Thyroid gland (tissue), 4 donors: ENCODE measurements at regions not wholly inside any gene's neighbourhood (a gene's known extent, or its start where the extent isn't known, plus 50 kb on each side); places are given as distances from the start of the nearest gene placed in this dataset.

Experiments used
- CTCF ChIP-seq, 6 experiments: fragments of 200-600 bp in 3 of 6; fragments of 450-650 bp in 3 of 6; sonication (generic) in 3 of 6; IDR thresholded peaks; one replicate each; pipeline ENCODE4 v1.5.1; 2016 to 2019; ENCODE audit warnings: antibody characterized with exemption in 6 of 6, mild to moderate bottlenecking in 2 of 6, inconsistent platforms in 1 of 6, moderate library complexity in 1 of 6
- POLR2A ChIP-seq, 2 donors: fragments of 450-650 bp; IDR thresholded peaks; one replicate each; pipeline ENCODE4 v1.6.1; 2017; ENCODE audit warnings: antibody characterized with exemption in 2 of 2, mild to moderate bottlenecking in 2 of 2, moderate library complexity in 1 of 2

- TF ChIP-seq CTCF (IDR thresholded peaks at IDR 0.05) (no peak), POLR2A (IDR thresholded peaks at IDR 0.05) (no peak)
Measured at GRCh38 chr16:50457423-50457822, 88.6 kb upstream of the BRD7 start.
